ENCODE measurements at regions not wholly inside any gene's neighbourhood (a gene's known extent, or its start where the extent isn't known, plus 50 kb on each side); places are given as distances from the start of the nearest gene placed in this dataset.

GRCh38 chr4:30924495-30924894 lies 204.3 kb downstream of the PCDH7 start:
- H3K36me3 ChIP-seq: no peaks in the 10 kb centered on the region
- no peaks in the 10 kb centered on the region for H3K4me1 ChIP-seq
- DNase-seq (ENCODE audit: low spot score in 2 of 2): no peak
- H3K9me3 ChIP-seq: no peaks in the 10 kb centered on the region
- no peaks in the 10 kb centered on the region for H3K27me3 ChIP-seq
- H3K27ac ChIP-seq: no peak overlapping the region
- TF ChIP-seq CTCF (IDR thresholded peaks at IDR 0.05) (no peak), POLR2A (IDR thresholded peaks at IDR 0.05) (no peak), EP300 (IDR thresholded peaks at IDR 0.05) (no peak)
- no peak overlapping the region for H3K4me3 ChIP-seq

GRCh38 chr4:30929649-30930048 lies 209.5 kb downstream of the PCDH7 start:
- Histone ChIP-seq H3K4me1 (no peaks in the 10 kb centered on the region), H3K9me3 (no peaks in the 10 kb centered on the region), H3K27me3 (no peaks in the 10 kb centered on the region), H3K4me3 (no peak overlapping the region), H3K36me3 (no peaks in the 10 kb centered on the region), H3K27ac (no peak overlapping the region)
- 53 to 63% methylated on average over 2 of the region's 2 CpGs for WGBS, 2 donors
- no peak for DNase-seq (ENCODE audit: low spot score in 2 of 2)
- no peak for TF ChIP-seq POLR2A (IDR thresholded peaks at IDR 0.05)
- no peak for TF ChIP-seq EP300 (IDR thresholded peaks at IDR 0.05)
- no peak for TF ChIP-seq CTCF (IDR thresholded peaks at IDR 0.05)

GRCh38 chr4:30930276-30930675 lies 210.1 kb downstream of the PCDH7 start:
- no peak overlapping the region for H3K27ac ChIP-seq
- H3K4me1 ChIP-seq: no peaks in the 10 kb centered on the region
- TF ChIP-seq POLR2A (IDR thresholded peaks at IDR 0.05) (no peak), EP300 (IDR thresholded peaks at IDR 0.05) (no peak), CTCF (IDR thresholded peaks at IDR 0.05) (no peak)
- no peaks in the 10 kb centered on the region for H3K9me3 ChIP-seq
- no peak for DNase-seq (ENCODE audit: low spot score in 2 of 2)
- whole genome bisulfite sequencing, 2 donors: 52 to 53% methylated on average over 4 of the region's 4 CpGs
- H3K27me3 ChIP-seq: no peaks in the 10 kb centered on the region
- no peak overlapping the region for H3K4me3 ChIP-seq
- H3K36me3 ChIP-seq: no peaks in the 10 kb centered on the region

GRCh38 chr4:30932581-30932980 lies 212.4 kb downstream of the PCDH7 start:
- DNase-seq (ENCODE audit: low spot score in 2 of 2): no peak
- Histone ChIP-seq H3K4me3 (no peak overlapping the region), H3K9me3 (no peaks in the 10 kb centered on the region), H3K36me3 (no peaks in the 10 kb centered on the region), H3K27ac (no peak overlapping the region), H3K27me3 (no peaks in the 10 kb centered on the region), H3K4me1 (no peaks in the 10 kb centered on the region)
- TF ChIP-seq POLR2A (IDR thresholded peaks at IDR 0.05) (no peak), EP300 (IDR thresholded peaks at IDR 0.05) (no peak), CTCF (IDR thresholded peaks at IDR 0.05) (no peak)
- WGBS, 2 donors: 57 to 69% methylated on average over 3 of the region's 3 CpGs

GRCh38 chr4:30939069-30939468 lies 218.9 kb downstream of the PCDH7 start:
- Histone ChIP-seq H3K27me3 (no peaks in the 10 kb centered on the region), H3K27ac (no peak overlapping the region), H3K9me3 (no peaks in the 10 kb centered on the region), H3K4me3 (no peak overlapping the region), H3K36me3 (no peaks in the 10 kb centered on the region), H3K4me1 (no peaks in the 10 kb centered on the region)
- no peak for DNase-seq (ENCODE audit: low spot score in 2 of 2)
- TF ChIP-seq CTCF (IDR thresholded peaks at IDR 0.05): no peak
- TF ChIP-seq POLR2A (IDR thresholded peaks at IDR 0.05): no peak
- no peak for TF ChIP-seq EP300 (IDR thresholded peaks at IDR 0.05)
